K562 (cell line): ENCODE measurements at regions not wholly inside any gene's neighbourhood (a gene's known extent, or its start where the extent isn't known, plus 50 kb on each side); places are given as distances from the start of the nearest gene placed in this dataset.

Experiments used
- ATAC-seq: fragments of 200-7000 bp; cut with Tn5 transposase; 3 replicates; pipeline ENCODE4 v1.9.1; 2020; ENCODE audit warnings: moderate library complexity
- BruUV-seq: library from RNA; stranded (reverse); fragments of 400-500 nt; replicated peaks from 2 replicates; lab custom pipeline; 2021; lab: Mats Ljungman, UMichigan
- CTCF ChIA-PET: fragments of 300-600 bp; formaldehyde crosslinking; extraction: SDS; loops from one replicate; lab custom pipeline; 2021; ENCODE audit warnings: low intra/inter-chr PET ratio; lab: Yijun Ruan, JAX
- POLR2A ChIA-PET: fragments of 300-600, 350-650 bp; sonication (Branson Sonifier 250); formaldehyde crosslinking; extraction: SDS; loops from one replicate; lab custom pipeline; 2021; ENCODE audit warnings: antibody characterized with exemption, inconsistent platforms; lab: Yijun Ruan, JAX
- DNase-seq, 4 experiments: peaks; one replicate each; pipeline versions ENCODE4 v3.0.0 to v3.0.0-alpha.2; 2011 to 2018; ENCODE audit warnings: low spot score in 3 of 4, mixed read lengths in 3 of 4; ENCODE audit errors: extremely low read depth in 1 of 4
- FAIRE-seq: peaks from 2 replicates; lab custom pipeline; 2011; peaks lifted over from hg19 to GRCh38; lab: Jason Lieb, UNC
- H2AFZ ChIP-seq: 2 replicates; pipeline ENCODE4 v1.6.0; 2011; ENCODE audit warnings: low read depth, low read length, control low read depth, inconsistent platforms
- H3K27ac ChIP-seq: fragments of 200-600 bp; 3 replicates; pipeline ENCODE4 v1.8.0; 2011; ENCODE audit warnings: low read depth, mild to moderate bottlenecking, control low read depth, inconsistent platforms, low read length, moderate library complexity, mixed read lengths; ENCODE audit errors: extremely low read depth
- H3K27me3 ChIP-seq, 2 experiments: fragments of 300-600 bp in 1 of 2; 2 replicates in 1 of 2; 3 replicates in 1 of 2; pipeline versions ENCODE4 v1.6.0 to v1.8.0; 2011; ENCODE audit warnings: inconsistent platforms in 2 of 2, low read length in 2 of 2, mild to moderate bottlenecking in 1 of 2, mixed read lengths in 1 of 2, moderate library complexity in 1 of 2; ENCODE audit not compliant: control insufficient read depth in 2 of 2, insufficient read depth in 2 of 2
- H3K36me3 ChIP-seq: fragments of 300-600 bp; 3 replicates; pipeline ENCODE4 v1.8.0; 2011; ENCODE audit warnings: mild to moderate bottlenecking, low read length, inconsistent platforms; ENCODE audit not compliant: control insufficient read depth, insufficient read depth
- H3K4me1 ChIP-seq, 2 experiments: fragments of 200-600 bp in 1 of 2; replicated peaks in 1 of 2; 2 replicates in 1 of 2; 3 replicates in 1 of 2; pipeline versions ENCODE4 v1.5.1 to v1.8.0; 2011; ENCODE audit warnings: inconsistent platforms in 2 of 2, low read length in 2 of 2, mild to moderate bottlenecking in 1 of 2, mixed read lengths in 1 of 2, moderate library complexity in 1 of 2; ENCODE audit not compliant: control insufficient read depth in 2 of 2, insufficient read depth in 2 of 2
- H3K4me2 ChIP-seq: 2 replicates; pipeline ENCODE4 v1.6.1; 2011; ENCODE audit warnings: low read length, control low read depth, inconsistent platforms, mixed read lengths; ENCODE audit not compliant: insufficient read depth
- H3K4me3 ChIP-seq: fragments of 200-600 bp; sonication (generic), shearing (Covaris generic); 2 replicates; pipeline ENCODE4 v1.5.1; 2016; ENCODE audit warnings: control low read depth, inconsistent platforms
- H3K79me2 ChIP-seq: fragments of 200-600 bp; 3 replicates; pipeline ENCODE4 v1.8.0; 2011; ENCODE audit warnings: low read length, inconsistent platforms; ENCODE audit not compliant: control insufficient read depth, insufficient read depth
- H3K9ac ChIP-seq, 2 experiments: 2 replicates each; pipeline versions ENCODE4 v1.6.0 to v1.6.1; 2011; ENCODE audit warnings: low read depth in 2 of 2, low read length in 2 of 2, control low read depth in 1 of 2, inconsistent platforms in 1 of 2, mild to moderate bottlenecking in 1 of 2, mixed read lengths in 1 of 2; ENCODE audit not compliant: insufficient read depth in 1 of 2
- H3K9me1 ChIP-seq: one replicate; pipeline ENCODE4 v1.6.0; 2011; ENCODE audit warnings: inconsistent platforms, mild to moderate bottlenecking, low read length, moderate library complexity; ENCODE audit not compliant: control insufficient read depth, insufficient read depth
- H3K9me3 ChIP-seq: replicated peaks from 2 replicates; pipeline ENCODE4 v1.5.1; 2011; ENCODE audit warnings: low read depth, low read length, inconsistent platforms; ENCODE audit not compliant: control insufficient read depth, insufficient read depth
- H4K20me1 ChIP-seq: replicated peaks from 2 replicates; pipeline ENCODE4 v1.6.1; 2011; ENCODE audit warnings: low read length, inconsistent platforms, mixed read lengths; ENCODE audit not compliant: control insufficient read depth, insufficient read depth
- ATF7 ChIP-seq: fragments of 450-650 bp; IDR thresholded peaks from 2 replicates; pipeline ENCODE4 v1.7.1; 2014; ENCODE audit warnings: mild to moderate bottlenecking, moderate library complexity
- CREM ChIP-seq: IDR thresholded peaks from 2 replicates; pipeline ENCODE4 v1.6.1; 2014; ENCODE audit warnings: antibody characterized with exemption, low read depth
- DNMT1 ChIP-seq: fragments of 450-650 bp; IDR thresholded peaks from 2 replicates; pipeline ENCODE4 v1.6.1; 2016; ENCODE audit warnings: antibody characterized with exemption, mild to moderate bottlenecking
- FOXP4 ChIP-seq: sonication (generic); formaldehyde crosslinking; IDR thresholded peaks from 2 replicates; pipeline ENCODE4 v1.8.0; 2022; ENCODE audit warnings: mild to moderate bottlenecking, missing genetic modification reagents, borderline replicate concordance
- HCFC1 ChIP-seq: IDR thresholded peaks from 2 replicates; pipeline ENCODE4 v1.6.1; 2012; ENCODE audit warnings: low read depth, low read length, improper control_type of control experiment
- HMGN3 ChIP-seq: IDR thresholded peaks from 2 replicates; pipeline ENCODE4 v1.6.1; 2011; ENCODE audit warnings: borderline replicate concordance, low read depth, mild to moderate bottlenecking, mixed read lengths, low read length; ENCODE audit not compliant: insufficient read length; ENCODE audit errors: extremely low read depth
- NFATC3 ChIP-seq: fragments of 450-650 bp; IDR thresholded peaks from 2 replicates; pipeline ENCODE4 v1.6.1; 2017; ENCODE audit warnings: mild to moderate bottlenecking
- NR0B1 ChIP-seq: fragments of 450-650 bp; IDR thresholded peaks from one replicate; pipeline ENCODE4 v1.6.1; 2018; ENCODE audit warnings: mild to moderate bottlenecking, moderate library complexity; ENCODE audit not compliant: partially characterized antibody
- NRF1 ChIP-seq, 2 experiments: fragments of 450-650 bp; IDR thresholded peaks in 1 of 2; conservative IDR thresholded peaks in 1 of 2; 2 replicates each; pipeline ENCODE4 v1.6.1; 2014; ENCODE audit warnings: mild to moderate bottlenecking in 2 of 2
- POLR2A ChIP-seq: fragments of 450-650 bp; conservative IDR thresholded peaks from 2 replicates; pipeline ENCODE4 v1.6.1; 2016
- SMARCE1 ChIP-seq: fragments of 450-650 bp; IDR thresholded peaks from 2 replicates; pipeline ENCODE4 v1.7.1; 2016; ENCODE audit warnings: mild to moderate bottlenecking
- ZKSCAN3 ChIP-seq: fragments of 250-450 bp; sonication (Bioruptor Pico); IDR thresholded peaks from 2 replicates; pipeline ENCODE4 v1.4.0; 2020
- ZKSCAN8 ChIP-seq: fragments of 200-800 bp; sonication (Bioruptor generic); IDR thresholded peaks from 2 replicates; pipeline ENCODE4 v1.6.1; 2016; ENCODE audit warnings: missing genetic modification characterization, missing compliant biosample characterization
- ZNF124 ChIP-seq: sonication (generic); formaldehyde crosslinking; IDR thresholded peaks from 2 replicates; pipeline ENCODE4 v1.8.1; 2022; ENCODE audit warnings: missing genetic modification reagents
- ZNF589 ChIP-seq: fragments of 200-800 bp; sonication (Bioruptor generic); IDR thresholded peaks from 2 replicates; pipeline ENCODE4 v1.6.1; 2016; ENCODE audit warnings: low read depth, missing genetic modification characterization, missing compliant biosample characterization
- WGBS: fragments of 100-300 bp; shearing (Covaris generic); methylation state at CpG from one replicate; pipeline ENCODE4 v1.1.6; 2016; ENCODE audit warnings: low coverage, mixed read lengths; ENCODE audit not compliant: insufficient coverage; ENCODE audit errors: missing lambda C conversion rate; 5-methylcytosine and 5-hydroxymethylcytosine counted together
- in situ Hi-C: fragments of 300-500 bp; cut with MboI; formaldehyde crosslinking; loops from 4 replicates; pipeline ENCODE4 v1.15.0; 2018; ENCODE audit warnings: inconsistent platforms, mixed read lengths
- intact Hi-C: fragments of 100-400 bp; cut with micrococcal nuclease; formaldehyde crosslinking; loops from 2 replicates; pipeline ENCODE4 v1.14.2; 2022

DNA sequence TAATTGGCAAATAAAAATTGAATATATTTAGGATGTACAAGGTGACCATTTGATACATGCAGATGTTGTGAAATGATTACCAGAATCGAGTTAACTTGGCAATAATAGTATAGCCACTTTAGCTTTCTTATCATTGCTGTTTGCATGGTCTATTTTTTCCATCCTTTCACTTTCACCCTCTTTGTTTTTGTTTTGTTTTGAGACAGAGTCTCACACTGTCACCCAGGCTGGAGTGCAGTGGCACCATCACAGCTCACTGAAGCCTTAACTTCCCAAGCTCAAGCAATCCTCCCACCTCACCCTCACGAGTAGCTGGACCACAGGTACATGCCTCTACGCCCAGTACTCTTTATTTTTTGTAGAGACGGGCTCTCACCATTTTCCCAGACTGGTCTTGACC, 218.6 kb upstream of the ADGRL3 start:
- Histone ChIP-seq H3K9ac (no peak overlapping the region), H3K9me3 (no peaks in the 10 kb centered on the region), H2AFZ (no peak overlapping the region), H4K20me1 (no peaks in the 10 kb centered on the region), H3K27me3 (no peaks in the 10 kb centered on the region), H3K4me2 (no peak overlapping the region), H3K9me1 (no peaks in the 10 kb centered on the region), H3K36me3 (no peaks in the 10 kb centered on the region), H3K4me3 (no peak overlapping the region), H3K79me2 (no peaks in the 10 kb centered on the region), H3K4me1 (no peaks in the 10 kb centered on the region), H3K27ac (no peak overlapping the region)
- ChIA-PET CTCF (no interaction called here), POLR2A (no interaction called here)
- intact Hi-C loops: no loop called here
- ATAC-seq (no peak), FAIRE-seq (no peak), DNase-seq (no peak)
- WGBS: 0% methylated on average over 4 of the region's 4 CpGs
- no TSS peak for BruUV-seq
- TF ChIP-seq NRF1 (conservative IDR thresholded peaks at IDR 0.05 in 1 of 2, IDR thresholded peaks at IDR 0.05 in 1 of 2) (no peak), DNMT1 (no peak), ZNF589 (no peak), ZKSCAN3 (CRISPR knock-in tag) (no peak), HMGN3 (no peak), HCFC1 (no peak), NR0B1 (no peak), ZKSCAN8 (no peak), NFATC3 (no peak), ATF7 (no peak), POLR2A (no peak), SMARCE1 (no peak), FOXP4 (no peak), ZNF124 (CRISPR knock-in tag) (no peak), CREM (no peak)
- in situ Hi-C loops: no loop called here
